Tibial nerve (tissue), 4 donors: ENCODE measurements at regions not wholly inside any gene's neighbourhood (a gene's known extent, or its start where the extent isn't known, plus 50 kb on each side); places are given as distances from the start of the nearest gene placed in this dataset.

Source experiments
- DNase-seq, 2 donors: peaks; one replicate each; pipeline ENCODE4 v3.0.0-alpha.2; 2019; ENCODE audit warnings: low spot score in 2 of 2
- H3K27ac ChIP-seq, 4 donors: fragments of 200-600 bp; sonication (generic) in 3 of 4; one replicate each; pipeline ENCODE4 v1.5.1; 2017 to 2019; ENCODE audit warnings: mild to moderate bottlenecking in 1 of 4
- H3K27me3 ChIP-seq, 2 donors: fragments of 200-600 bp; sonication (generic) in 1 of 2; one replicate each; pipeline versions ENCODE4 v1.5.1 to v1.6.0; 2017 to 2019
- H3K36me3 ChIP-seq, 3 donors: fragments of 200-600 bp; sonication (generic); one replicate each; pipeline ENCODE4 v1.5.1; 2018 to 2019
- H3K4me1 ChIP-seq, 4 donors: fragments of 200-600 bp; sonication (generic) in 3 of 4; one replicate each; pipeline ENCODE4 v1.5.1; 2017 to 2019
- H3K4me3 ChIP-seq, 4 donors: fragments of 200-600 bp; sonication (generic) in 3 of 4; one replicate each; pipeline ENCODE4 v1.5.1; 2017 to 2019; ENCODE audit warnings: mild to moderate bottlenecking in 1 of 4, moderate library complexity in 1 of 4
- H3K9me3 ChIP-seq, 4 donors: fragments of 200-600 bp; sonication (generic) in 3 of 4; one replicate each; pipeline ENCODE4 v1.5.1; 2017 to 2019
- EP300 ChIP-seq, 2 donors: sonication (generic); formaldehyde crosslinking; IDR thresholded peaks; one replicate each; pipeline ENCODE4 v1.6.1; 2017; ENCODE audit warnings: antibody characterized with exemption in 2 of 2, mild to moderate bottlenecking in 1 of 2
- POLR2A ChIP-seq, 2 donors: fragments of 450-650 bp; IDR thresholded peaks; one replicate each; pipeline ENCODE4 v1.6.1; 2017; ENCODE audit warnings: antibody characterized with exemption in 2 of 2, mild to moderate bottlenecking in 2 of 2, moderate library complexity in 2 of 2
- WGBS, 2 donors: methylation state at CpG; one replicate each; pipeline ENCODE4 v1.1.5; 2018; 5-methylcytosine and 5-hydroxymethylcytosine counted together
- TF ChIP-seq, protein P1 (sequence below), 5 experiments: fragments of 200-600 bp in 3 of 5; fragments of 450-650 bp in 2 of 5; sonication (generic) in 3 of 5; IDR thresholded peaks; one replicate each; pipeline ENCODE4 v1.5.1; 2016 to 2019; ENCODE audit warnings: antibody characterized with exemption in 5 of 5, mild to moderate bottlenecking in 3 of 5, moderate library complexity in 2 of 5

DNA sequence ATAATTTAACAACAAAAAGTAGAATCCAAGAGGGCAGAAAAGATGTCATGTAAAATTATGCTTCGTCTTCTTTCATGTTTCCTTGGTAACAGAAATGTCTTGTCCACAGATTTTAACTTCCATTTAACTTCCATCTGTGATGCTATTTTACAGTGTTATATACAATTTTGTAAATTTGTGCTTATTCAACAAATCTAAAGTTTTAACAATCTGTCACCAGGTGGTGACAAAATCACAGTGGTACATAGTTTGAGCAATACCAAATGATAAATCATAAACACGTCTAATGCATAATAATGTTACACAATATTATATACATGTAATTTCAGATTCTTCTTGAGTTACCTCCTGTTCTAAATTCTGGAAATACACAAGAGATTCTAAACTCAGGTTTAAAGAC, 784.4 kb upstream of the CELF2 start:
- H3K4me3 ChIP-seq: no peak overlapping the region
- 46 to 50% methylated on average over 2 of the region's 2 CpGs for WGBS, 2 donors
- H3K27me3 ChIP-seq: no peaks in the 10 kb centered on the region
- no peaks in the 10 kb centered on the region for H3K36me3 ChIP-seq
- TF ChIP-seq POLR2A (IDR thresholded peaks at IDR 0.05) (no peak), EP300 (IDR thresholded peaks at IDR 0.05) (no peak)
- TF ChIP-seq, protein P1, sequence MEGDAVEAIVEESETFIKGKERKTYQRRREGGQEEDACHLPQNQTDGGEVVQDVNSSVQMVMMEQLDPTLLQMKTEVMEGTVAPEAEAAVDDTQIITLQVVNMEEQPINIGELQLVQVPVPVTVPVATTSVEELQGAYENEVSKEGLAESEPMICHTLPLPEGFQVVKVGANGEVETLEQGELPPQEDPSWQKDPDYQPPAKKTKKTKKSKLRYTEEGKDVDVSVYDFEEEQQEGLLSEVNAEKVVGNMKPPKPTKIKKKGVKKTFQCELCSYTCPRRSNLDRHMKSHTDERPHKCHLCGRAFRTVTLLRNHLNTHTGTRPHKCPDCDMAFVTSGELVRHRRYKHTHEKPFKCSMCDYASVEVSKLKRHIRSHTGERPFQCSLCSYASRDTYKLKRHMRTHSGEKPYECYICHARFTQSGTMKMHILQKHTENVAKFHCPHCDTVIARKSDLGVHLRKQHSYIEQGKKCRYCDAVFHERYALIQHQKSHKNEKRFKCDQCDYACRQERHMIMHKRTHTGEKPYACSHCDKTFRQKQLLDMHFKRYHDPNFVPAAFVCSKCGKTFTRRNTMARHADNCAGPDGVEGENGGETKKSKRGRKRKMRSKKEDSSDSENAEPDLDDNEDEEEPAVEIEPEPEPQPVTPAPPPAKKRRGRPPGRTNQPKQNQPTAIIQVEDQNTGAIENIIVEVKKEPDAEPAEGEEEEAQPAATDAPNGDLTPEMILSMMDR (IDR thresholded peaks at IDR 0.05): no peak
- peaks cover 0 to 4% (median 0%) of the 10 kb centered on the region in 4 donors for H3K9me3 ChIP-seq
- H3K4me1 ChIP-seq: no peaks in the 10 kb centered on the region
- H3K27ac ChIP-seq: no peak overlapping the region
- DNase-seq: no peak

DNA sequence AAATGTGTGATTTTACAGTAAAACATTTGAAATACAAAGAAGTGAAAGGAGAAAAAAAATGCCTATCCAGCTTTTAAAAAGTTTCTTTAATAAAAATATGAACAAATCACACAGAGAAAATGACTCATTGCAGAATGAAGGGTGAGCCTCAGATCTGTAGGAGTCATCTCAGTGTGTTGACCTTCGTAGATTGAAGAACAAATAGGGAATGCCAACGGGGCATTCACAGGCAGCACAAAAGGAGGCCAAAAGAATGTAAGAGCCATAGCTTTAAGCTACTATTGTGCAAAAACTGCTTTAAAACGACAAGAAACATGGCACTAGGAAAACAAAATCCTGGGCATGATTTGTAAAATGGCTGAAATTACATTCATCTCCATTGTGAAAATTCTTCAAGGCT, 782.7 kb upstream of the CELF2 start:
- WGBS, 2 donors: 42% methylated on average over 3 of the region's 3 CpGs

DNA sequence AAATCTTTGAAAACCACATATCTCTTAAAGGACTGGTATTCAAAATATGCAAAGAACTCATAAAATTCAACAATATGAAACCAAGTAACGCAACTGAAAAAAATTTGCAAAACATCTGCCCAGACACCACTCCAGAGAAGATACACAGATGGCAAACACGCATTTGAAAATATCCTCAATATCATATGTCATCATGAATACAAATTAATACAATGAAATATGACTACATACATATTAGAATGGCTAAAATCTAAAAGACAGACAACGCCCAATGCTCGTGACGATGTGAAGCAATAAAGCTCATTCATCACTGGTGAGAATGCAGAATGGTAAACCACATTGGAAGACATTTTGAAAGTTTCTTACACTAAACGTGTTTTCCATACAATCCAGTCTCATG, 770.1 kb upstream of the CELF2 start:
- Histone ChIP-seq H3K4me3 (no peak overlapping the region), H3K9me3 (peaks cover 0 to 17% (median 0%) of the 10 kb centered on the region in 4 donors), H3K4me1 (no peaks in the 10 kb centered on the region), H3K36me3 (no peaks in the 10 kb centered on the region), H3K27me3 (no peaks in the 10 kb centered on the region), H3K27ac (no peak overlapping the region)
- WGBS, 2 donors: 89 to 90% methylated on average over 6 of the region's 6 CpGs
- TF ChIP-seq, protein P1 (IDR thresholded peaks at IDR 0.05): no peak
- TF ChIP-seq EP300 (IDR thresholded peaks at IDR 0.05) (no peak), POLR2A (IDR thresholded peaks at IDR 0.05) (no peak)
- no peak for DNase-seq

More for the DNA sequence above, 782.7 kb upstream of the CELF2 start:
- no peak for DNase-seq
- TF ChIP-seq, protein P1 (IDR thresholded peaks at IDR 0.05): no peak
- no peak for TF ChIP-seq EP300 (IDR thresholded peaks at IDR 0.05)
- Histone ChIP-seq H3K4me3 (no peak overlapping the region), H3K36me3 (no peaks in the 10 kb centered on the region), H3K27ac (no peak overlapping the region), H3K4me1 (no peaks in the 10 kb centered on the region), H3K9me3 (no peaks in the 10 kb centered on the region), H3K27me3 (no peaks in the 10 kb centered on the region)

DNA sequence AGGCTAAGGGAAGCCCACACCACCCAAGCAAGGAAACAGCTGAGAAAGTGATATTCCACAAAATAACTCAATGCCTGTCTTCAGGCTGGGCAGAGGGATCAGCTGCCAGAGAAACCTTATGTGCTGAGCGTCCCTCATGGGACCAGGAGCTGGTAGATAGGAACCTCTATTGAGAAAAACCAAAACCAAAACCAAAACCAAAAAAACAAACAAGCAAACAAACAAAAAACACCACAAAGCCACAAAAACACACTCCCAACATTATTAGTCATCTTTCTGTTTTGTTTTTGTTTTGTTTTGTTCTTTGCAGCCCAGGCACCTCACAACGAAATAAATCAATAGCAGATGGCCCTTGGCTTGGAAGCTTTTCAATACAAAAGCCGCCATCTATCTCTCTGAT, 760.8 kb upstream of the CELF2 start:
- WGBS, 2 donors: 69 to 72% methylated on average over 3 of the region's 3 CpGs
- Histone ChIP-seq H3K27me3 (no peaks in the 10 kb centered on the region), H3K4me3 (no peak overlapping the region), H3K4me1 (no peaks in the 10 kb centered on the region), H3K36me3 (no peaks in the 10 kb centered on the region), H3K9me3 (peaks cover 0 to 16% (median 2%) of the 10 kb centered on the region in 4 donors), H3K27ac (no peak overlapping the region)
- DNase-seq: no peak
- TF ChIP-seq, protein P1 (IDR thresholded peaks at IDR 0.05): no peak
- no peak for TF ChIP-seq POLR2A (IDR thresholded peaks at IDR 0.05)
- no peak for TF ChIP-seq EP300 (IDR thresholded peaks at IDR 0.05)

DNA sequence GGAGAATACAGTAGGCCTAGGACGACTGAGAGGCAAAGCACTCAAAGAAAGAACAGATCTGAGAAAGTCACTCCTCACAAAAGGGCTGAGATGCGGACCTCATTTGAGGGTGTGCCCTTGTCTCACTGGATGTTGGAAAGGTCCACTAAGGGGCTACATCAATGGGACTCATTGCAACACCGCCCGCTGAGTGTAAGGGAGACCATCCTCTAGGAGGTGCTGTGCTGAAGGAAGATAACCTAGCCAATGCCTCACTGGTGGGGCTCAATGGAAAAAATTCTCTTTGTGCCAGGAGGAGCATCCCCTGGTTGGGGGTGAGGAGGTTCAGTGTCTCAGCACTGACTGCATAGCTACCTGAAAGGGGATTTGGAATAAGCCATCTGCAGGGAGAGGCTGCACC, 758.7 kb upstream of the CELF2 start:
- TF ChIP-seq EP300 (IDR thresholded peaks at IDR 0.05): no peak
- Histone ChIP-seq H3K36me3 (no peaks in the 10 kb centered on the region), H3K4me1 (no peaks in the 10 kb centered on the region), H3K4me3 (no peak overlapping the region), H3K27ac (no peak overlapping the region), H3K27me3 (no peaks in the 10 kb centered on the region), H3K9me3 (peaks cover 0 to 16% (median 2%) of the 10 kb centered on the region in 4 donors)
- DNase-seq: no peak
- 90% methylated on average over 4 of the region's 4 CpGs for WGBS, 2 donors
